HCT116 (cell line): ENCODE measurements at regions not wholly inside any gene's neighbourhood (a gene's known extent, or its start where the extent isn't known, plus 50 kb on each side); places are given as distances from the start of the nearest gene placed in this dataset.

Experiments
- ATAC-seq: fragments of 200-7000 bp; cut with Tn5 transposase; 2 replicates; pipeline ENCODE4 v1.9.1; 2020; ENCODE audit warnings: mild to moderate bottlenecking, moderate library complexity
- BruUV-seq: library from RNA; stranded (reverse); fragments of 400-500 nt; replicated peaks from 2 replicates; lab custom pipeline; 2021; lab: Mats Ljungman, UMichigan
- CTCF ChIA-PET: fragments of 300-600 bp; sonication (Branson Sonifier 250); formaldehyde crosslinking; loops from one replicate; lab custom pipeline; 2021; ENCODE audit warnings: antibody characterized with exemption; lab: Charles Lee
- POLR2A ChIA-PET: fragments of 300-600, 350-600 bp; sonication (Branson Sonifier 250); formaldehyde crosslinking; loops from one replicate; lab custom pipeline; 2021; ENCODE audit warnings: antibody characterized with exemption; lab: Charles Lee
- RAD21 ChIA-PET, 2 experiments: fragments of 300-600 bp; sonication (Branson Sonifier 250); formaldehyde crosslinking; loops; one replicate each; lab custom pipeline; 2023; ENCODE audit warnings: low total read pairs in 2 of 2; ENCODE audit not compliant: uncharacterized antibody in 2 of 2, unreplicated experiment in 2 of 2, low non-redundant PET in 1 of 2; lab: Charles Lee
- DNase-seq: peaks from one replicate; pipeline ENCODE4 v3.0.0-alpha.2; 2010; ENCODE audit warnings: low read depth, low spot score
- H2AFZ ChIP-seq: fragments of 200-600 bp; shearing (Covaris generic), sonication (generic); 2 replicates; pipeline ENCODE4 v1.6.1; 2017; ENCODE audit warnings: low read depth, mixed run types, mixed read lengths, antibody characterized with exemption, low read length; ENCODE audit not compliant: poor library complexity, severe bottlenecking
- H3K27ac ChIP-seq: 2 replicates; pipeline ENCODE4 v1.5.1; 2012; ENCODE audit warnings: low read depth, low read length
- H3K27me3 ChIP-seq: fragments of 200-600 bp; sonication (generic); 2 replicates; pipeline ENCODE4 v1.6.1; 2016; ENCODE audit warnings: mixed run types, low read length, mixed read lengths; ENCODE audit not compliant: insufficient read depth
- H3K36me3 ChIP-seq, 2 experiments: fragments of 200-500 bp in 1 of 2; fragments of 200-600 bp in 1 of 2; sonication (Bioruptor generic) in 1 of 2; sonication (generic) in 1 of 2; 2 replicates each; pipeline versions ENCODE4 v1.5.1 to v1.6.1; 2014 to 2016; ENCODE audit warnings: low read length in 2 of 2, inconsistent platforms in 1 of 2, mixed read lengths in 1 of 2, mixed run types in 1 of 2; ENCODE audit not compliant: insufficient read depth in 2 of 2, control insufficient read depth in 1 of 2
- H3K4me1 ChIP-seq, 2 experiments: fragments of 200-600 bp in 1 of 2; sonication (generic) in 1 of 2; 2 replicates each; pipeline versions ENCODE4 v1.5.1 to v1.6.1; 2012 to 2017; ENCODE audit warnings: low read length in 2 of 2, inconsistent platforms in 1 of 2, mild to moderate bottlenecking in 1 of 2, mixed read lengths in 1 of 2, mixed run types in 1 of 2, moderate library complexity in 1 of 2; ENCODE audit not compliant: insufficient read depth in 2 of 2, control insufficient read depth in 1 of 2
- H3K4me2 ChIP-seq: fragments of 200-600 bp; sonication (generic); 2 replicates; pipeline ENCODE4 v1.6.1; 2017; ENCODE audit warnings: mixed run types, low read length, mixed read lengths
- H3K4me3 ChIP-seq, 2 experiments: fragments of 200-600 bp in 1 of 2; sonication (generic) in 1 of 2; replicated peaks in 1 of 2; 2 replicates each; pipeline ENCODE4 v1.5.1; 2011 to 2016; ENCODE audit warnings: low read length in 2 of 2, control low read depth in 1 of 2, low read depth in 1 of 2, mild to moderate bottlenecking in 1 of 2, mixed read lengths in 1 of 2, mixed run types in 1 of 2
- H3K79me2 ChIP-seq: fragments of 200-600 bp; sonication (generic); 2 replicates; pipeline ENCODE4 v1.6.1; 2017; ENCODE audit warnings: mild to moderate bottlenecking, mixed run types, low read length, moderate library complexity, mixed read lengths; ENCODE audit not compliant: insufficient read depth
- H3K9ac ChIP-seq: fragments of 200-600 bp; sonication (generic); 2 replicates; pipeline ENCODE4 v1.6.1; 2016; ENCODE audit warnings: low read length, mixed read lengths
- H3K9me2 ChIP-seq: fragments of 200-600 bp; sonication (generic), shearing (Covaris generic); 2 replicates; pipeline ENCODE4 v1.6.1; 2017; ENCODE audit warnings: mixed run types, mild to moderate bottlenecking, moderate library complexity; ENCODE audit not compliant: insufficient read depth
- H3K9me3 ChIP-seq, 2 experiments: fragments of 200-500 bp in 1 of 2; fragments of 200-600 bp in 1 of 2; sonication (Bioruptor generic) in 1 of 2; sonication (generic) in 1 of 2; 2 replicates each; pipeline ENCODE4 v1.6.1; 2014 to 2017; ENCODE audit warnings: low read length in 2 of 2, mixed read lengths in 2 of 2, inconsistent platforms in 1 of 2, low read depth in 1 of 2, mild to moderate bottlenecking in 1 of 2, mixed run types in 1 of 2, moderate library complexity in 1 of 2; ENCODE audit not compliant: control insufficient read depth in 1 of 2, insufficient read depth in 1 of 2
- H4K20me1 ChIP-seq: fragments of 200-600 bp; sonication (generic), shearing (Covaris generic); 2 replicates; pipeline ENCODE4 v1.6.1; 2017; ENCODE audit warnings: mixed run types, mild to moderate bottlenecking, moderate library complexity; ENCODE audit not compliant: insufficient read depth
- ATF3 ChIP-seq: IDR thresholded peaks from 2 replicates; pipeline ENCODE4 v1.6.1; 2012
- ELF1 ChIP-seq: IDR thresholded peaks from 2 replicates; pipeline ENCODE4 v1.6.1; 2012; ENCODE audit warnings: low read depth, borderline replicate concordance
- EZH2 ChIP-seq: fragments of 200-600 bp; sonication (generic); IDR thresholded peaks from 2 replicates; pipeline ENCODE4 v1.6.1; 2017; ENCODE audit warnings: antibody characterized with exemption, mixed run types
- EZH2phosphoT487 ChIP-seq: fragments of 200-600 bp; IDR thresholded peaks from 2 replicates; pipeline ENCODE4 v1.6.1; 2018; ENCODE audit warnings: antibody characterized with exemption, borderline replicate concordance
- MAX ChIP-seq: IDR thresholded peaks from 2 replicates; pipeline ENCODE4 v1.6.1; 2012
- POLR2AphosphoS5 ChIP-seq: IDR thresholded peaks from 2 replicates; pipeline ENCODE4 v1.6.1; 2011; ENCODE audit warnings: mild to moderate bottlenecking, low read depth, low read length, moderate library complexity
- RAD21 ChIP-seq: IDR thresholded peaks from 2 replicates; pipeline ENCODE4 v1.6.1; 2012; ENCODE audit warnings: low read depth, mild to moderate bottlenecking
- REST ChIP-seq: IDR thresholded peaks from 2 replicates; pipeline ENCODE4 v1.6.1; 2012; ENCODE audit warnings: low read depth
- SIN3A ChIP-seq: IDR thresholded peaks from 2 replicates; pipeline ENCODE4 v1.6.1; 2012; ENCODE audit warnings: low read depth
- SP1 ChIP-seq: IDR thresholded peaks from 2 replicates; pipeline ENCODE4 v1.6.1; 2012; ENCODE audit warnings: low read depth
- SRF ChIP-seq: IDR thresholded peaks from 2 replicates; pipeline ENCODE4 v1.6.1; 2012; ENCODE audit warnings: low read depth
- TCF7L2 ChIP-seq: IDR thresholded peaks from 2 replicates; pipeline ENCODE4 v1.7.0; 2011; ENCODE audit warnings: borderline replicate concordance, inconsistent platforms; ENCODE audit not compliant: insufficient read depth, insufficient read length; ENCODE audit errors: extremely low read depth
- ZFX ChIP-seq: fragments of 450-650 bp; IDR thresholded peaks from 2 replicates; pipeline ENCODE4 v1.6.1; 2017
- ZNF274 ChIP-seq: fragments of 200-500 bp; sonication (Bioruptor generic); IDR thresholded peaks from 2 replicates; pipeline ENCODE4 v1.6.1; 2014; ENCODE audit warnings: mild to moderate bottlenecking, low read depth, low read length, inconsistent platforms
- intact Hi-C: fragments of 100-400 bp; cut with micrococcal nuclease; formaldehyde crosslinking; loops from 2 replicates; pipeline ENCODE4 v1.10.0; 2022
- TF ChIP-seq, protein P1 (sequence below): IDR thresholded peaks from 2 replicates; pipeline ENCODE4 v1.6.1; 2011; ENCODE audit warnings: mild to moderate bottlenecking, low read length, moderate library complexity; ENCODE audit not compliant: insufficient replicate concordance; ENCODE audit errors: extremely low read depth

DNA sequence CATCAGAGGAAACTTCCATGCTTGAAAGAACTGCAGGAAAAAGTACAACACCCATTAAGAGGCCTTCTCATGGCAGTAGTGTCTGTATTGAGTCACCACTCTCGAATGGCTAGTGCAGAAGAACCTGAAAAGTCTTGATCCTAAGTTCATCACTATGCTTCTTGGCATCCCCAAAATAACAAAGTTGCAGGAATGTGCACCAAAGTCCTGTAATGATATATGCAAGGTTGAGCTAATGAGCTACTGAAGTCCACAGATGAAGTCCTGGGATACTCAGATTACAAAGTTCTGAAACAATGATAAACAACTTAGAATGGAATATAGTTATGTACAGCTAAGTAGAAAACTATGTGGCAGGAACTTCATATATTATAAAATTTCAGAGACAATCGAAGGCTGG lies 545.4 kb downstream of the FOXG1 start:
- Histone ChIP-seq H3K79me2 (no peaks in the 10 kb centered on the region), H3K4me3 (no peak overlapping the region), H3K4me1 (no peaks in the 10 kb centered on the region), H3K9ac (no peak overlapping the region), H3K9me3 (peaks cover 7 to 21% of the 10 kb centered on the region in 2 experiments; a peak in 3 of 4 replicates), H3K36me3 (no peaks in the 10 kb centered on the region), H3K27me3 (no peaks in the 10 kb centered on the region), H3K27ac (no peak overlapping the region), H2AFZ (no peak overlapping the region), H4K20me1 (no peaks in the 10 kb centered on the region; the same call in 1 of the 2 replicates), H3K4me2 (no peak overlapping the region), H3K9me2 (no peaks in the 10 kb centered on the region)
- TF ChIP-seq REST (no peak), POLR2AphosphoS5 (no peak), RAD21 (no peak), ATF3 (no peak)
- POLR2A ChIA-PET = no interaction called here
- ATAC-seq = no peak
- DNase-seq = no peak
- no TSS peak for BruUV-seq
- intact Hi-C loops = no loop called here
- CTCF ChIA-PET = no interaction called here
- RAD21 ChIA-PET = no interaction called here

GRCh38 chr14:29316936-29317335 lies 550.3 kb downstream of the FOXG1 start:
- no peaks in the 10 kb centered on the region for H3K9me2 ChIP-seq
- ATAC-seq (no peak), DNase-seq (no peak)
- no peaks in the 10 kb centered on the region for H3K4me1 ChIP-seq
- ChIA-PET RAD21 (no interaction called here), POLR2A (no interaction called here), CTCF (no interaction called here)
- H3K79me2 ChIP-seq = no peaks in the 10 kb centered on the region
- H3K4me2 ChIP-seq = no peak overlapping the region
- intact Hi-C loops = no loop called here
- no peak overlapping the region for H2AFZ ChIP-seq
- H3K36me3 ChIP-seq = no peaks in the 10 kb centered on the region
- H3K9me3 ChIP-seq = peaks cover 9 to 34% of the 10 kb centered on the region in 2 experiments; a peak in 2 of 4 replicates
- H3K27me3 ChIP-seq = no peaks in the 10 kb centered on the region
- no peak overlapping the region for H3K27ac ChIP-seq
- no peak overlapping the region for H3K4me3 ChIP-seq
- no peak overlapping the region for H3K9ac ChIP-seq
- BruUV-seq = no TSS peak
- no peaks in the 10 kb centered on the region for H4K20me1 ChIP-seq
- no peak for TF ChIP-seq ELF1
- TF ChIP-seq ATF3 = no peak
- no peak for TF ChIP-seq SIN3A
- no peak for TF ChIP-seq ZFX
- no peak for TF ChIP-seq SP1
- TF ChIP-seq, protein P1, sequence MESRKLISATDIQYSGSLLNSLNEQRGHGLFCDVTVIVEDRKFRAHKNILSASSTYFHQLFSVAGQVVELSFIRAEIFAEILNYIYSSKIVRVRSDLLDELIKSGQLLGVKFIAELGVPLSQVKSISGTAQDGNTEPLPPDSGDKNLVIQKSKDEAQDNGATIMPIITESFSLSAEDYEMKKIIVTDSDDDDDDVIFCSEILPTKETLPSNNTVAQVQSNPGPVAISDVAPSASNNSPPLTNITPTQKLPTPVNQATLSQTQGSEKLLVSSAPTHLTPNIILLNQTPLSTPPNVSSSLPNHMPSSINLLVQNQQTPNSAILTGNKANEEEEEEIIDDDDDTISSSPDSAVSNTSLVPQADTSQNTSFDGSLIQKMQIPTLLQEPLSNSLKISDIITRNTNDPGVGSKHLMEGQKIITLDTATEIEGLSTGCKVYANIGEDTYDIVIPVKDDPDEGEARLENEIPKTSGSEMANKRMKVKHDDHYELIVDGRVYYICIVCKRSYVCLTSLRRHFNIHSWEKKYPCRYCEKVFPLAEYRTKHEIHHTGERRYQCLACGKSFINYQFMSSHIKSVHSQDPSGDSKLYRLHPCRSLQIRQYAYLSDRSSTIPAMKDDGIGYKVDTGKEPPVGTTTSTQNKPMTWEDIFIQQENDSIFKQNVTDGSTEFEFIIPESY = no peak
- TF ChIP-seq TCF7L2 = no peak
- no peak for TF ChIP-seq EZH2
- no peak for TF ChIP-seq MAX
- no peak for TF ChIP-seq POLR2AphosphoS5
- TF ChIP-seq ZNF274 = no peak
- no peak for TF ChIP-seq EZH2phosphoT487
- TF ChIP-seq SRF = no peak
